Keratinocyte (primary cell): ENCODE measurements at regions not wholly inside any gene's neighbourhood (a gene's known extent, or its start where the extent isn't known, plus 50 kb on each side); places are given as distances from the start of the nearest gene placed in this dataset.

ENCODE experiments used
- DNase-seq: peaks from one replicate; pipeline ENCODE4 v3.0.0-alpha.2; 2011; ENCODE audit warnings: low read depth, missing footprints, low spot score
- FAIRE-seq: peaks from 2 replicates; lab custom pipeline; 2011; peaks lifted over from hg19 to GRCh38; lab: Jason Lieb, UNC
- H2AFZ ChIP-seq: 2 replicates; pipeline ENCODE4 v1.6.0; 2012; ENCODE audit warnings: low read length, control low read depth, inconsistent platforms; ENCODE audit not compliant: control insufficient read depth
- H3K27ac ChIP-seq: 2 replicates; pipeline ENCODE4 v1.5.1; 2011; ENCODE audit warnings: low read length; ENCODE audit not compliant: control insufficient read depth, insufficient read depth
- H3K27me3 ChIP-seq: 3 replicates; pipeline ENCODE4 v1.6.0; 2011; ENCODE audit warnings: low read length; ENCODE audit not compliant: control insufficient read depth, insufficient read depth; ENCODE audit errors: extremely low read depth
- H3K36me3 ChIP-seq, 2 experiments: 2 replicates in 1 of 2; 3 replicates in 1 of 2; pipeline ENCODE4 v1.5.1; 2011; ENCODE audit warnings: low read length in 2 of 2, mild to moderate bottlenecking in 1 of 2; ENCODE audit not compliant: control insufficient read depth in 2 of 2, insufficient read depth in 2 of 2; ENCODE audit errors: extremely low read depth in 1 of 2
- H3K4me1 ChIP-seq: 3 replicates; pipeline ENCODE4 v1.5.1; 2011; ENCODE audit warnings: low read length; ENCODE audit not compliant: control insufficient read depth, insufficient read depth; ENCODE audit errors: extremely low read depth
- H3K4me2 ChIP-seq: 3 replicates; pipeline ENCODE4 v1.6.0; 2011; ENCODE audit warnings: low read depth, low read length; ENCODE audit not compliant: control insufficient read depth, insufficient read depth; ENCODE audit errors: extremely low read depth
- H3K4me3 ChIP-seq, 3 experiments: fragments of 200-600 bp in 1 of 3; sonication (generic) in 1 of 3; 2 replicates in 2 of 3; 3 replicates in 1 of 3; pipeline ENCODE4 v1.5.1; 2011 to 2016; ENCODE audit warnings: low read length in 3 of 3, mild to moderate bottlenecking in 3 of 3, control low read depth in 2 of 3, inconsistent platforms in 1 of 3, low read depth in 1 of 3, mixed read lengths in 1 of 3, mixed run types in 1 of 3, moderate library complexity in 1 of 3; ENCODE audit not compliant: control insufficient read depth in 2 of 3, insufficient read depth in 2 of 3; ENCODE audit errors: extremely low read depth in 1 of 3
- H3K79me2 ChIP-seq: 2 replicates; pipeline ENCODE4 v1.6.0; 2012; ENCODE audit warnings: low read length; ENCODE audit not compliant: control insufficient read depth, insufficient read depth
- H3K9ac ChIP-seq: 3 replicates; pipeline ENCODE4 v1.6.0; 2011; ENCODE audit warnings: low read length; ENCODE audit not compliant: control insufficient read depth, insufficient read depth; ENCODE audit errors: extremely low read depth
- H3K9me1 ChIP-seq: 3 replicates; pipeline ENCODE4 v1.6.0; 2011; ENCODE audit warnings: low read length; ENCODE audit not compliant: control insufficient read depth, insufficient read depth; ENCODE audit errors: extremely low read depth
- H3K9me3 ChIP-seq: 2 replicates; pipeline ENCODE4 v1.5.1; 2012; ENCODE audit warnings: low read depth, low read length; ENCODE audit not compliant: control insufficient read depth
- H4K20me1 ChIP-seq: 3 replicates; pipeline ENCODE4 v1.6.0; 2011; ENCODE audit warnings: low read length; ENCODE audit not compliant: control insufficient read depth, insufficient read depth; ENCODE audit errors: extremely low read depth
- EZH2 ChIP-seq: IDR thresholded peaks from one replicate; pipeline ENCODE4 v1.6.1; 2012; ENCODE audit warnings: inconsistent platforms, mild to moderate bottlenecking, low read length, moderate library complexity
- dilution Hi-C: fragments of 300-500 bp; cut with MboI; formaldehyde crosslinking; loops from one replicate; pipeline ENCODE4 v1.7.0; 2020; ENCODE audit warnings: low sequenced_read_pairs; ENCODE audit not compliant: extremely low pct_ligation_motif_present
- TF ChIP-seq, protein P1 (sequence below), 3 experiments: IDR thresholded peaks in 1 of 3; conservative IDR thresholded peaks in 1 of 3; optimal IDR thresholded peaks in 1 of 3; 2 replicates in 2 of 3; 3 replicates in 1 of 3; pipeline versions ENCODE3 to v1.5.1; 2011; ENCODE audit warnings: low read length in 3 of 3, mild to moderate bottlenecking in 3 of 3, moderate library complexity in 2 of 3, control low read depth in 1 of 3, inconsistent platforms in 1 of 3; ENCODE audit not compliant: insufficient read depth in 2 of 3; ENCODE audit errors: extremely low read depth in 1 of 3

DNA sequence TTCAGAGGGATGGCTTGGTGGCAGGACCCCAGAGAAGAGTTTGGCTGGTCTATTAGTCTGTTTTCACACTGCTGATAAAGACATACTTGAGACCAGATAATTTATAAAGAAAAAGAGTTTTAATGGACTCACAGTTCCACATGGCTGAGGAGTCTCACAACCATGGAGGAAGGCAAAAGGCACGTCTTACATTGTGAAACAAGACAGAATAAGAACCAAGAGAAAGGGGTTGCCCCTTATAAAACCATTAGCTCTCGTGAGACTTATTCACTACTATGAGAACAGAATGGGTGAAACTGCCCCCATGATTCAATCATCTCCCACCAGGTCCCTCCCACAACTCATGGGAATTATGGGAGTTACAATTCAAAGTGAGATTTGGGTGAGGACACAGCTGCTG lies 78.5 kb upstream of the SSTR1 start:
- Histone ChIP-seq H3K4me2 (no peak overlapping the region), H3K27me3 (no peaks in the 10 kb centered on the region), H3K79me2 (no peaks in the 10 kb centered on the region), H3K36me3 (no peaks in the 10 kb centered on the region), H3K9me1 (no peaks in the 10 kb centered on the region), H4K20me1 (no peaks in the 10 kb centered on the region), H3K4me1 (no peaks in the 10 kb centered on the region), H3K4me3 (no peak overlapping the region), H3K9me3 (no peaks in the 10 kb centered on the region), H2AFZ (no peak overlapping the region), H3K9ac (no peak overlapping the region), H3K27ac (no peak overlapping the region)
- DNase-seq (no peak), FAIRE-seq (no peak)
- TF ChIP-seq, protein P1, sequence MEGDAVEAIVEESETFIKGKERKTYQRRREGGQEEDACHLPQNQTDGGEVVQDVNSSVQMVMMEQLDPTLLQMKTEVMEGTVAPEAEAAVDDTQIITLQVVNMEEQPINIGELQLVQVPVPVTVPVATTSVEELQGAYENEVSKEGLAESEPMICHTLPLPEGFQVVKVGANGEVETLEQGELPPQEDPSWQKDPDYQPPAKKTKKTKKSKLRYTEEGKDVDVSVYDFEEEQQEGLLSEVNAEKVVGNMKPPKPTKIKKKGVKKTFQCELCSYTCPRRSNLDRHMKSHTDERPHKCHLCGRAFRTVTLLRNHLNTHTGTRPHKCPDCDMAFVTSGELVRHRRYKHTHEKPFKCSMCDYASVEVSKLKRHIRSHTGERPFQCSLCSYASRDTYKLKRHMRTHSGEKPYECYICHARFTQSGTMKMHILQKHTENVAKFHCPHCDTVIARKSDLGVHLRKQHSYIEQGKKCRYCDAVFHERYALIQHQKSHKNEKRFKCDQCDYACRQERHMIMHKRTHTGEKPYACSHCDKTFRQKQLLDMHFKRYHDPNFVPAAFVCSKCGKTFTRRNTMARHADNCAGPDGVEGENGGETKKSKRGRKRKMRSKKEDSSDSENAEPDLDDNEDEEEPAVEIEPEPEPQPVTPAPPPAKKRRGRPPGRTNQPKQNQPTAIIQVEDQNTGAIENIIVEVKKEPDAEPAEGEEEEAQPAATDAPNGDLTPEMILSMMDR (optimal IDR thresholded peaks at IDR 0.05 in 1 of 3, IDR thresholded peaks at IDR 0.05 in 1 of 3, conservative IDR thresholded peaks at IDR 0.05 in 1 of 3; ENCODE audit: extremely low read depth in 1 of 3, insufficient read depth in 2 of 3, low read length in 3 of 3): no peak
- no peak for TF ChIP-seq EZH2
- dilution Hi-C loops: no loop called here

DNA sequence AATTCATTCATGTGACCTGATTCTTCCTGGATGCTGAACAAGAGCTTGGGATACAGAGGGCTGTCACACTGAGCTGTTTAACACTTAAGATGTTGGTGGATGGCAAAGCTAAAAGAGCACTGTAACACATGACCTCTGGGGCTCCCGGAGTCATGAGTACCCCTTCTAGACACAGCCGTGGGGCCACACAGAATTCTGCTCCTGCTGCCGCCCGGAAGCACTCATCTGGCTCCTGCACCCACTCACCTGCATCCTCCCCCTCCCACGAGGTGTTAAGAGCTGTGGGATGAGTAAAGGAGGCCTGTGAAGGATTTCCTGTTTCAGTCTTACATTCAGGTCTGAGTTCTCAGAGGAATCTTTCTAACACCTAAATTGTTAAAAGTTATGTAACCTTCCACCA lies 78.0 kb upstream of the SSTR1 start:
- Histone ChIP-seq H3K36me3 (no peaks in the 10 kb centered on the region), H3K9me1 (no peaks in the 10 kb centered on the region), H3K4me1 (no peaks in the 10 kb centered on the region), H2AFZ (no peak overlapping the region), H3K4me3 (no peak overlapping the region), H3K9me3 (no peaks in the 10 kb centered on the region), H3K27ac (no peak overlapping the region), H3K9ac (no peak overlapping the region), H4K20me1 (no peaks in the 10 kb centered on the region), H3K4me2 (no peak overlapping the region), H3K27me3 (no peaks in the 10 kb centered on the region), H3K79me2 (no peaks in the 10 kb centered on the region)
- FAIRE-seq (no peak), DNase-seq (no peak)
- dilution Hi-C loops: no loop called here
- TF ChIP-seq, protein P1 (optimal IDR thresholded peaks at IDR 0.05 in 1 of 3, IDR thresholded peaks at IDR 0.05 in 1 of 3, conservative IDR thresholded peaks at IDR 0.05 in 1 of 3; ENCODE audit: extremely low read depth in 1 of 3, insufficient read depth in 2 of 3, low read length in 3 of 3): no peak
- no peak for TF ChIP-seq EZH2
